Prostate gland (tissue), 2 donors: ENCODE measurements at regions not wholly inside any gene's neighbourhood (a gene's known extent, or its start where the extent isn't known, plus 50 kb on each side); places are given as distances from the start of the nearest gene placed in this dataset.

Source experiments
- POLR2A ChIP-seq: fragments of 450-650 bp; IDR thresholded peaks from one replicate; pipeline ENCODE4 v1.6.1; 2016; ENCODE audit warnings: antibody characterized with exemption, mild to moderate bottlenecking
- POLR2AphosphoS5 ChIP-seq: sonication (generic); formaldehyde crosslinking; IDR thresholded peaks from one replicate; pipeline ENCODE4 v1.6.1; 2017; ENCODE audit warnings: antibody characterized with exemption
- TF ChIP-seq, protein P1 (sequence below), 4 experiments: fragments of 200-600 bp in 2 of 4; fragments of 450-650 bp in 2 of 4; sonication (generic) in 2 of 4; IDR thresholded peaks; 1 replicate in 3 of 4; 2 replicates in 1 of 4; pipeline ENCODE4 v1.5.1; 2016 to 2019; ENCODE audit warnings: antibody characterized with exemption in 4 of 4, mild to moderate bottlenecking in 2 of 4, moderate library complexity in 2 of 4

DNA sequence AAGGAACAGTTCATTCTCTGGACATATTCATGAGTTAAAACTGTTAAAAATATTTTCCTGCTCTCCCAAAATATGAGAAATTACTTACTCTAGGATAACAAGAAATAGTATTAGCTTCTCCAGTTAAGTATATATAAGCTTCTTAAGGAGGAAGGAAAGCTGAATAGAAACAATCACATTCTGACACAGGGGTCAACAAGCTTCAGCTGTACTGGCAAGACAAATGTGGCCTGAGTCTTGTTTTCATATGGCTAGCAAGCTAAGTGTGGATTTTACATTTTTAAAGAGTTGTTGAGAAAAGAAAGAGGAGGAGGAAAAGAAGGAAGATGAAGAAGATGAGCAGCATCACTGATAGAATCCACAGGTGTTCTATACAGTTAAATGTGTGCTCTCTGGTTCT is 313.8 kb downstream of the ZPLD1 start:
- TF ChIP-seq, protein P1, sequence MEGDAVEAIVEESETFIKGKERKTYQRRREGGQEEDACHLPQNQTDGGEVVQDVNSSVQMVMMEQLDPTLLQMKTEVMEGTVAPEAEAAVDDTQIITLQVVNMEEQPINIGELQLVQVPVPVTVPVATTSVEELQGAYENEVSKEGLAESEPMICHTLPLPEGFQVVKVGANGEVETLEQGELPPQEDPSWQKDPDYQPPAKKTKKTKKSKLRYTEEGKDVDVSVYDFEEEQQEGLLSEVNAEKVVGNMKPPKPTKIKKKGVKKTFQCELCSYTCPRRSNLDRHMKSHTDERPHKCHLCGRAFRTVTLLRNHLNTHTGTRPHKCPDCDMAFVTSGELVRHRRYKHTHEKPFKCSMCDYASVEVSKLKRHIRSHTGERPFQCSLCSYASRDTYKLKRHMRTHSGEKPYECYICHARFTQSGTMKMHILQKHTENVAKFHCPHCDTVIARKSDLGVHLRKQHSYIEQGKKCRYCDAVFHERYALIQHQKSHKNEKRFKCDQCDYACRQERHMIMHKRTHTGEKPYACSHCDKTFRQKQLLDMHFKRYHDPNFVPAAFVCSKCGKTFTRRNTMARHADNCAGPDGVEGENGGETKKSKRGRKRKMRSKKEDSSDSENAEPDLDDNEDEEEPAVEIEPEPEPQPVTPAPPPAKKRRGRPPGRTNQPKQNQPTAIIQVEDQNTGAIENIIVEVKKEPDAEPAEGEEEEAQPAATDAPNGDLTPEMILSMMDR (IDR thresholded peaks at IDR 0.05), result no peak
- TF ChIP-seq POLR2AphosphoS5, result no peak
- no peak for TF ChIP-seq POLR2A
